ENCODE measurements at regions not wholly inside any gene's neighbourhood (a gene's known extent, or its start where the extent isn't known, plus 50 kb on each side); places are given as distances from the start of the nearest gene placed in this dataset.
"Not testable (repeated sequence)": the region's sequence is repeated elsewhere in the genome, so short reads cannot be mapped to it uniquely, and the experiment has no call there.

DNA sequence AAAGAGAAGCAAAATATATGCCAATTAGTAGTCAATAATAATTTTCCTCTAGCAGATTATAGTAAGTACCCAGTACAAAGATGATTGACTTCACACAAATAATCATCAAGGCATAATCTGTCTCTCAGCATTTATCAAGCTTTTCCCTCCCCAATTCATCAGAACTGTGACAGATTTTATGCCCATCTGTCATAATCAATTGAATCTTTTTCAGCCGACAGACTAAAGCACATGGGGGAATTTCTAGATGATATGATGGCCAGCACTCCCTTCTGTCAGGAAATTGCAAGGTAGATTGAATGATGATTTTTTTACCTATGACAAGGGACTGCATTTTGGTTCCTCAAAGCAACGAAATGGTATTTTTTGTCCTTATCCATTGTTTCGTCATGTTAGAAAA is 227.1 kb upstream of the CYLC2 start:
- H3K9ac ChIP-seq (ENCODE audit: low read depth in 1 of 3, low read length in 3 of 3) = no peak overlapping the region
- no peaks in the 10 kb centered on the region for H3K4me1 ChIP-seq (ENCODE audit: control insufficient read depth in 3 of 3, insufficient read depth in 3 of 3, low read length in 3 of 3)
- H3K36me3 ChIP-seq (ENCODE audit: control insufficient read depth in 3 of 3, insufficient read depth in 3 of 3, low read length in 3 of 3) = no peaks in the 10 kb centered on the region
- no peak overlapping the region for H3K4me3 ChIP-seq (ENCODE audit: low read length in 3 of 3)
- H3K27ac ChIP-seq (ENCODE audit: low read depth, low read length) = no peak overlapping the region
- H3K27me3 ChIP-seq (ENCODE audit: control insufficient read depth in 3 of 3, insufficient read depth in 3 of 3, low read length in 3 of 3) = no peaks in the 10 kb centered on the region
- H3K9me3 ChIP-seq (ENCODE audit: control insufficient read depth in 3 of 3, low read length in 3 of 3) = no peaks in the 10 kb centered on the region

GRCh38 chr9:102767076-102767475 is 228.1 kb upstream of the CYLC2 start:
- H3K4me1 ChIP-seq (ENCODE audit: control insufficient read depth in 3 of 3, insufficient read depth in 3 of 3, low read length in 3 of 3) = no peaks in the 10 kb centered on the region

DNA sequence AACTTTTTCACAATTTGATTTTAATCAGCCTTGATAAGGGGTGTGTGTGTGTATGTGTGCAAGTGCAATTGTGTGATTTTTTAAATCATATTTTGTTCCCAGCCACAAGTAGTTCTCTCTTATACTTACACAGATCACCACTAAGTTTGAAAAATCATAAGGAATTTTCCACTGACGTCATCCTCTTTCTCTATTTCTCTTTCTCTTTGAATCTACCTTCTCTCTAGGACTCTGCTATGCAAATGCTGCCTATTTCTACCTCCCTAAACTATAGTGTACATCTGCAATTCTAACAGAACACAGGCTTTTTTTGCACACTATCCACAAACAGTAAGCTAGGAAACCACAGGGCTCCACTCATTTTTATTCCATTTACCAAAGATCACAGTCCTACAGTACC is 254.6 kb upstream of the CYLC2 start:
- no peak overlapping the region for H3K27ac ChIP-seq (ENCODE audit: low read depth, low read length)
- no peak overlapping the region for H3K4me3 ChIP-seq (ENCODE audit: low read length in 3 of 3)
- no peaks in the 10 kb centered on the region for H3K27me3 ChIP-seq (ENCODE audit: control insufficient read depth in 3 of 3, insufficient read depth in 3 of 3, low read length in 3 of 3)
- no peak overlapping the region for H3K9ac ChIP-seq (ENCODE audit: low read depth in 1 of 3, low read length in 3 of 3)
- peaks cover 0 to 2% (median 0%) of the 10 kb centered on the region in 3 donors for H3K9me3 ChIP-seq (ENCODE audit: control insufficient read depth in 3 of 3, low read length in 3 of 3)
- no peaks in the 10 kb centered on the region for H3K36me3 ChIP-seq (ENCODE audit: control insufficient read depth in 3 of 3, insufficient read depth in 3 of 3, low read length in 3 of 3)
- H3K4me1 ChIP-seq (ENCODE audit: control insufficient read depth in 3 of 3, insufficient read depth in 3 of 3, low read length in 3 of 3) = no peaks in the 10 kb centered on the region

More at GRCh38 chr9:102767076-102767475, 228.1 kb upstream of the CYLC2 start:
- Histone ChIP-seq H3K27me3 (ENCODE audit: control insufficient read depth in 3 of 3, insufficient read depth in 3 of 3, low read length in 3 of 3) (no peaks in the 10 kb centered on the region), H3K9ac (ENCODE audit: low read depth in 1 of 3, low read length in 3 of 3) (no peak overlapping the region), H3K36me3 (ENCODE audit: control insufficient read depth in 3 of 3, insufficient read depth in 3 of 3, low read length in 3 of 3) (no peaks in the 10 kb centered on the region), H3K27ac (ENCODE audit: low read depth, low read length) (no peak overlapping the region), H3K9me3 (ENCODE audit: control insufficient read depth in 3 of 3, low read length in 3 of 3) (no peaks in the 10 kb centered on the region), H3K4me3 (ENCODE audit: low read length in 3 of 3) (no peak overlapping the region)

- no peak overlapping the region for H3K9ac ChIP-seq (ENCODE audit: low read depth in 1 of 3, low read length in 3 of 3)
- H3K4me3 ChIP-seq (ENCODE audit: low read length in 3 of 3) = no peak overlapping the region
- H3K36me3 ChIP-seq (ENCODE audit: control insufficient read depth in 3 of 3, insufficient read depth in 3 of 3, low read length in 3 of 3) = no peaks in the 10 kb centered on the region
- peaks cover 0 to 2% (median 0%) of the 10 kb centered on the region in 3 donors for H3K9me3 ChIP-seq (ENCODE audit: control insufficient read depth in 3 of 3, low read length in 3 of 3)
- no peaks in the 10 kb centered on the region for H3K27me3 ChIP-seq (ENCODE audit: control insufficient read depth in 3 of 3, insufficient read depth in 3 of 3, low read length in 3 of 3)
- H3K27ac ChIP-seq (ENCODE audit: low read depth, low read length) = no peak overlapping the region
- H3K4me1 ChIP-seq (ENCODE audit: control insufficient read depth in 3 of 3, insufficient read depth in 3 of 3, low read length in 3 of 3) = no peaks in the 10 kb centered on the region
Observed at GRCh38 chr9:102728946-102729345, 266.2 kb upstream of the CYLC2 start.

DNA sequence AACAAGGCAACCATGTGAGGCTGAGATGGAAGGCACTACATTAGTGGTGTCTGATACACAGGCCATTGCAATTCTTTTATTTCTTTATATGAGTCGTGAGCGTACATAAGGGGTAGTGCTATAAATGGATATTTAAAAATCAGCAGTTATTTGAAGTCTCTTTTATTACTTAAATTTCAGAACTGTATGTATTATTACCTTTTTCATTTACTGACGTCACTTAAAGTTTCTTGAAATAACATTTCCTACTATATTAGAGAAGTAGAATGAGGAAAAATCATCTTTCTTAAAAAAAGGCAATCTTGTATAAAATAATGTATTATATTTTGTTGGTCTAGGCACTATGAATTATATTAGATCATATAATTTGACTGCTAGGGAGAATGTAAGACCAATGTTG is 280.9 kb upstream of the CYLC2 start:
- H3K4me1 ChIP-seq (ENCODE audit: control insufficient read depth in 3 of 3, insufficient read depth in 3 of 3, low read length in 3 of 3) = no peaks in the 10 kb centered on the region
- peaks cover 0 to 2% (median 2%) of the 10 kb centered on the region in 3 donors for H3K9me3 ChIP-seq (ENCODE audit: control insufficient read depth in 3 of 3, low read length in 3 of 3)
- H3K27me3 ChIP-seq (ENCODE audit: control insufficient read depth in 3 of 3, insufficient read depth in 3 of 3, low read length in 3 of 3) = no peaks in the 10 kb centered on the region
- H3K36me3 ChIP-seq (ENCODE audit: control insufficient read depth in 3 of 3, insufficient read depth in 3 of 3, low read length in 3 of 3) = no peaks in the 10 kb centered on the region
- H3K27ac ChIP-seq (ENCODE audit: low read depth, low read length) = no peak overlapping the region
- H3K9ac ChIP-seq (ENCODE audit: low read depth in 1 of 3, low read length in 3 of 3) = no peak overlapping the region
- H3K4me3 ChIP-seq (ENCODE audit: low read length in 3 of 3) = no peak overlapping the region

- not testable (repeated sequence) for H3K4me3 ChIP-seq (ENCODE audit: low read length in 3 of 3); H3K36me3 ChIP-seq (ENCODE audit: control insufficient read depth in 3 of 3, insufficient read depth in 3 of 3, low read length in 3 of 3); H3K9me3 ChIP-seq (ENCODE audit: control insufficient read depth in 3 of 3, low read length in 3 of 3); H3K27ac ChIP-seq (ENCODE audit: low read depth, low read length); H3K9ac ChIP-seq (ENCODE audit: low read depth in 1 of 3, low read length in 3 of 3); H3K4me1 ChIP-seq (ENCODE audit: control insufficient read depth in 3 of 3, insufficient read depth in 3 of 3, low read length in 3 of 3); H3K27me3 ChIP-seq (ENCODE audit: control insufficient read depth in 3 of 3, insufficient read depth in 3 of 3, low read length in 3 of 3)
Observed at GRCh38 chr9:102712910-102713309, 282.2 kb upstream of the CYLC2 start.

- no peaks in the 10 kb centered on the region for H3K36me3 ChIP-seq (ENCODE audit: control insufficient read depth in 3 of 3, insufficient read depth in 3 of 3, low read length in 3 of 3)
- peaks cover 0 to 2% (median 0%) of the 10 kb centered on the region in 3 donors for H3K9me3 ChIP-seq (ENCODE audit: control insufficient read depth in 3 of 3, low read length in 3 of 3)
- no peak overlapping the region for H3K27ac ChIP-seq (ENCODE audit: low read depth, low read length)
- H3K9ac ChIP-seq (ENCODE audit: low read depth in 1 of 3, low read length in 3 of 3) = no peak overlapping the region
- H3K4me1 ChIP-seq (ENCODE audit: control insufficient read depth in 3 of 3, insufficient read depth in 3 of 3, low read length in 3 of 3) = no peaks in the 10 kb centered on the region
- no peaks in the 10 kb centered on the region for H3K27me3 ChIP-seq (ENCODE audit: control insufficient read depth in 3 of 3, insufficient read depth in 3 of 3, low read length in 3 of 3)
- no peak overlapping the region for H3K4me3 ChIP-seq (ENCODE audit: low read length in 3 of 3)
Observed at GRCh38 chr9:102700936-102701335, 294.2 kb upstream of the CYLC2 start.

DNA sequence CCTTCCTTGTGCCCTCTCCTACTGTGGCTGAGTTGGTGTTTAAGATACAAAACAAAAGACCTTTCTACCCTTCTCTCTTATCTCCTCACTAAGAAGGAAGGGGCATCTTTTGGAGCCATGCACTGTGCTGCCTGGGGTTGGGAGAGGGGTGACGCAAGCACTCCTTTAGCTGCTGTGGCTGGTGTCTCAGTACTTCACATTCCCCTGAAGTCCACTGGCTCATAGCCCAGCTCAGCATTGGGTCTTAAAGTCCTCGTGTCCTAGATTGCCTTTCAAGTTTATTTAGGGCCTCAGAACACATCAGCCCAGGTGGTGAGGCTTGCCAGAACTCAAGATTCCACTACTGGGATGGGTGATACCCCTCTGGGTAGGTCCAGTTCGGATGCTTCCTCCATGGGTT is 325.9 kb upstream of the CYLC2 start:
- Histone ChIP-seq H3K36me3 (ENCODE audit: control insufficient read depth in 3 of 3, insufficient read depth in 3 of 3, low read length in 3 of 3) (no peaks in the 10 kb centered on the region), H3K4me3 (ENCODE audit: low read length in 3 of 3) (no peak overlapping the region)

DNA sequence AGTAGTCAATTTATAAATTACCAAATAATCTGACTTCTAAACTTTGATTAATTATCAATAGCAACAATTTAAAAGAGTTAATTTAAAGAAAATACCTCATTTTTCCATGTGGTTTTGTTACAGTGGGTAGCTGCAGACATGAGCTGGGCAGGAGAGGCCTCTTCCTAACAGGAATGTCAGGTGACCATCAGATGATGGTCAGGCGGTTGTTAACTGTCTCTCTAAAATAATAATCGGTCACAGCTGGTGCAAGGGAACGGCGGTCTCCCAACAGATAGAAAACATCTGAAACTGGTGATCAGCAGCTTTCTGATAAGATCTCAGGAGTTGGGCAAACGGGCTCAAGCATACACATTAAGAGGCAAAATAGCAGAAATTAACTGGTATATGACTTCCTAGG is 342.7 kb upstream of the CYLC2 start:
- no peaks in the 10 kb centered on the region for H3K9me3 ChIP-seq (ENCODE audit: control insufficient read depth in 3 of 3, low read length in 3 of 3)
- H3K36me3 ChIP-seq (ENCODE audit: control insufficient read depth in 3 of 3, insufficient read depth in 3 of 3, low read length in 3 of 3) = no peaks in the 10 kb centered on the region
- no peak overlapping the region for H3K4me3 ChIP-seq (ENCODE audit: low read length in 3 of 3)
- no peak overlapping the region for H3K9ac ChIP-seq (ENCODE audit: low read depth in 1 of 3, low read length in 3 of 3)
- no peaks in the 10 kb centered on the region for H3K4me1 ChIP-seq (ENCODE audit: control insufficient read depth in 3 of 3, insufficient read depth in 3 of 3, low read length in 3 of 3)
- H3K27ac ChIP-seq (ENCODE audit: low read depth, low read length) = no peak overlapping the region
- H3K27me3 ChIP-seq (ENCODE audit: control insufficient read depth in 3 of 3, insufficient read depth in 3 of 3, low read length in 3 of 3) = no peaks in the 10 kb centered on the region

More for the DNA sequence above, 325.9 kb upstream of the CYLC2 start:
- Histone ChIP-seq H3K9me3 (ENCODE audit: control insufficient read depth in 3 of 3, low read length in 3 of 3) (no peaks in the 10 kb centered on the region), H3K27me3 (ENCODE audit: control insufficient read depth in 3 of 3, insufficient read depth in 3 of 3, low read length in 3 of 3) (no peaks in the 10 kb centered on the region), H3K9ac (ENCODE audit: low read depth in 1 of 3, low read length in 3 of 3) (no peak overlapping the region), H3K27ac (ENCODE audit: low read depth, low read length) (no peak overlapping the region), H3K4me1 (ENCODE audit: control insufficient read depth in 3 of 3, insufficient read depth in 3 of 3, low read length in 3 of 3) (no peaks in the 10 kb centered on the region)

GRCh38 chr9:102650896-102651295 is 344.2 kb upstream of the CYLC2 start:
- Histone ChIP-seq H3K36me3 (ENCODE audit: control insufficient read depth in 3 of 3, insufficient read depth in 3 of 3, low read length in 3 of 3) (no peaks in the 10 kb centered on the region), H3K9ac (ENCODE audit: low read depth in 1 of 3, low read length in 3 of 3) (no peak overlapping the region), H3K27ac (ENCODE audit: low read depth, low read length) (no peak overlapping the region), H3K9me3 (ENCODE audit: control insufficient read depth in 3 of 3, low read length in 3 of 3) (no peaks in the 10 kb centered on the region), H3K4me1 (ENCODE audit: control insufficient read depth in 3 of 3, insufficient read depth in 3 of 3, low read length in 3 of 3) (no peaks in the 10 kb centered on the region), H3K27me3 (ENCODE audit: control insufficient read depth in 3 of 3, insufficient read depth in 3 of 3, low read length in 3 of 3) (no peaks in the 10 kb centered on the region), H3K4me3 (ENCODE audit: low read length in 3 of 3) (no peak overlapping the region)

DNA sequence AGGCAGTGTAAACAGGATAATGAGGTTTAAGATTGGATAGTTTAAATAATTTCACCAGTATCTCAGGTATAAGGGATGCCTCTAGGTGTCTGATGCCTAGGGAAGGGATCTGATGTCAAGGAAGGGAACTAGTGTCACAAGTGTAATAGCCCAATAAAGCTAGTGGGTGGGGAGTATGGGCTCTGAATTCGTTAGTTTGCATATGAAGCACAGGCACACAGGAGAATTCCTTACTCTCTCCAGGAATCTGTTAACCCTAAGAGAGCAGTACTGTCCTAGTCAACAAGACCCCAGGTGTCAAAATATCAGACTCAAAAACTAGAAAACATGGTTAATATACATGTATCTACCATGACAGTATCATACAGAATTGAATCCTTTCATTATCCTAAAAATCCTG is 352.5 kb upstream of the CYLC2 start:
- Histone ChIP-seq H3K27ac (ENCODE audit: low read depth, low read length) (no peak overlapping the region), H3K4me3 (ENCODE audit: low read length in 3 of 3) (no peak overlapping the region), H3K36me3 (ENCODE audit: control insufficient read depth in 3 of 3, insufficient read depth in 3 of 3, low read length in 3 of 3) (no peaks in the 10 kb centered on the region), H3K27me3 (ENCODE audit: control insufficient read depth in 3 of 3, insufficient read depth in 3 of 3, low read length in 3 of 3) (no peaks in the 10 kb centered on the region), H3K9ac (ENCODE audit: low read depth in 1 of 3, low read length in 3 of 3) (no peak overlapping the region), H3K4me1 (ENCODE audit: control insufficient read depth in 3 of 3, insufficient read depth in 3 of 3, low read length in 3 of 3) (no peaks in the 10 kb centered on the region), H3K9me3 (ENCODE audit: control insufficient read depth in 3 of 3, low read length in 3 of 3) (no peaks in the 10 kb centered on the region)

Measured in skeletal muscle tissue (tissue), 3 donors.